HG02970 (cell line): ENCODE measurements at regions not wholly inside any gene's neighbourhood (a gene's known extent, or its start where the extent isn't known, plus 50 kb on each side); places are given as distances from the start of the nearest gene placed in this dataset.
"Not testable (repeated sequence)": the region's sequence is repeated elsewhere in the genome, so short reads cannot be mapped to it uniquely, and the experiment has no call there.

Experiments
- ATAC-seq: cut with Tn5 transposase; IDR thresholded peaks from one replicate; pipeline ENCODE4 v1.9.1; 2021; ENCODE audit warnings: mild to moderate bottlenecking, moderate library complexity, moderate number of reproducible peaks; ENCODE audit not compliant: unreplicated experiment, low FRiP score

GRCh38 chr17:64773836-64774761 lies 112.0 kb upstream of the SMURF2 start:
- no peak for ATAC-seq

GRCh38 chr17:64773386-64773835 lies 111.3 kb upstream of the SMURF2 start:
- ATAC-seq: no peak

- ATAC-seq: no peak
These were observed 110.8 kb upstream of the SMURF2 start for GRCh38 chr17:64772845-64773299.

- ATAC-seq: no peak
These were observed 110.1 kb upstream of the SMURF2 start for GRCh38 chr17:64771980-64772844.

- no peak for ATAC-seq
These were observed 107.6 kb upstream of the SMURF2 start for GRCh38 chr17:64769712-64770111.

GRCh38 chr17:64767269-64767997 lies 105.3 kb upstream of the SMURF2 start:
- no peak for ATAC-seq

- no peak for ATAC-seq
These were observed 103.2 kb upstream of the SMURF2 start for GRCh38 chr17:64765191-64765889.

- ATAC-seq: no peak
These were observed 89.0 kb upstream of the SMURF2 start for GRCh38 chr17:64750891-64751677.

- ATAC-seq: no peak
These were observed 88.4 kb upstream of the SMURF2 start for GRCh38 chr17:64750478-64750877.

- no peak for ATAC-seq
These were observed 87.2 kb upstream of the SMURF2 start for GRCh38 chr17:64749306-64749705.

- no peak for ATAC-seq
These were observed 85.9 kb upstream of the SMURF2 start for GRCh38 chr17:64747938-64748540.

GRCh38 chr17:64742326-64742725 lies 80.2 kb upstream of the SMURF2 start:
- ATAC-seq: no peak

GRCh38 chr17:64741916-64742315 lies 79.8 kb upstream of the SMURF2 start:
- ATAC-seq: not testable (repeated sequence)

GRCh38 chr17:64741038-64741641 lies 79.0 kb upstream of the SMURF2 start:
- ATAC-seq: no peak

- ATAC-seq: no peak
These were observed 77.4 kb upstream of the SMURF2 start for GRCh38 chr17:64739316-64740058.

- ATAC-seq: no peak
These were observed 74.8 kb upstream of the SMURF2 start for GRCh38 chr17:64736804-64737492.
